Ishikawa (cell line): ENCODE measurements at regions not wholly inside any gene's neighbourhood (a gene's known extent, or its start where the extent isn't known, plus 50 kb on each side); places are given as distances from the start of the nearest gene placed in this dataset.

Experiments used
- CEBPB ChIP-seq: IDR thresholded peaks from 2 replicates; pipeline ENCODE4 v1.6.1; 2012
- CREB1 ChIP-seq: IDR thresholded peaks from 2 replicates; pipeline ENCODE4 v1.6.1; 2012; ENCODE audit warnings: low read depth
- EGR1 ChIP-seq: IDR thresholded peaks from 2 replicates; pipeline ENCODE4 v1.6.1; 2012
- EP300 ChIP-seq: IDR thresholded peaks from 2 replicates; pipeline ENCODE4 v1.6.1; 2012; ENCODE audit warnings: borderline replicate concordance
- FOXM1 ChIP-seq: IDR thresholded peaks from 2 replicates; pipeline ENCODE4 v1.6.1; 2012; ENCODE audit warnings: low read depth, borderline replicate concordance
- NFIC ChIP-seq: IDR thresholded peaks from 2 replicates; pipeline ENCODE4 v1.6.1; 2012
- RAD21 ChIP-seq: IDR thresholded peaks from 2 replicates; pipeline ENCODE4 v1.6.1; 2012; ENCODE audit warnings: low read depth
- TAF1 ChIP-seq: IDR thresholded peaks from 2 replicates; pipeline ENCODE4 v1.6.1; 2012; ENCODE audit warnings: low read depth, mild to moderate bottlenecking
- TCF12 ChIP-seq: IDR thresholded peaks from 2 replicates; pipeline ENCODE4 v1.6.1; 2012; ENCODE audit warnings: low read depth
- TEAD4 ChIP-seq: IDR thresholded peaks from 2 replicates; pipeline ENCODE4 v1.6.1; 2012
- YY1 ChIP-seq: IDR thresholded peaks from 2 replicates; pipeline ENCODE4 v1.6.1; 2012; ENCODE audit warnings: low read depth
- ZBTB7A ChIP-seq: IDR thresholded peaks from 2 replicates; pipeline ENCODE4 v1.6.1; 2012; ENCODE audit warnings: low read depth
- TF ChIP-seq, protein P1 (sequence below): IDR thresholded peaks from 2 replicates; pipeline ENCODE4 v1.6.1; 2012
- TF ChIP-seq, protein P2 (sequence below): IDR thresholded peaks from 2 replicates; pipeline ENCODE4 v1.6.1; 2012
- TF ChIP-seq, protein P3 (sequence below): IDR thresholded peaks from 2 replicates; pipeline ENCODE4 v1.6.1; 2012; ENCODE audit warnings: low read depth, mild to moderate bottlenecking

DNA sequence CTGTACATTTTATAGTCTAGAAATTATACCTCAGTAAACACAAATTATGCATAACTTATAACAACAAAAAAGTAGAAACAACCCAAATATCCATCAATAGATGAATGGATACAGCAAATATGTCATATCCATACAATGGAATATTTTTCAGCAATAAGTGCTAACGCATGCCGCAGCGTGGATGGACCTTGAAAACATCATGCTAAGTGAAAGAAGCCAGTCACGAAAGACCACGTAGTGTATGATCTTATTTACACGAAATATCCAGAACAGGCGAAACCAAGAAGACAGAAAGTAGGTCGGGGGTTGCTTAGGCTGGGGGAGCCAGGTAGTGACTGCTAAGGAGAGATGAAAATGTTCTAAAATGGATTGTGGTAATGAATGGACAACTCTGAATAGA is 167.1 kb upstream of the MYCN start:
- no peak for TF ChIP-seq ZBTB7A
- no peak for TF ChIP-seq FOXM1
- no peak for TF ChIP-seq NFIC
- TF ChIP-seq RAD21, result no peak
- TF ChIP-seq, protein P1, sequence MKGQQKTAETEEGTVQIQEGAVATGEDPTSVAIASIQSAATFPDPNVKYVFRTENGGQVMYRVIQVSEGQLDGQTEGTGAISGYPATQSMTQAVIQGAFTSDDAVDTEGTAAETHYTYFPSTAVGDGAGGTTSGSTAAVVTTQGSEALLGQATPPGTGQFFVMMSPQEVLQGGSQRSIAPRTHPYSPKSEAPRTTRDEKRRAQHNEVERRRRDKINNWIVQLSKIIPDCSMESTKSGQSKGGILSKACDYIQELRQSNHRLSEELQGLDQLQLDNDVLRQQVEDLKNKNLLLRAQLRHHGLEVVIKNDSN, result no peak
- no peak for TF ChIP-seq TEAD4
- TF ChIP-seq, protein P2, sequence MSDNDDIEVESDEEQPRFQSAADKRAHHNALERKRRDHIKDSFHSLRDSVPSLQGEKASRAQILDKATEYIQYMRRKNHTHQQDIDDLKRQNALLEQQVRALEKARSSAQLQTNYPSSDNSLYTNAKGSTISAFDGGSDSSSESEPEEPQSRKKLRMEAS, result no peak

DNA sequence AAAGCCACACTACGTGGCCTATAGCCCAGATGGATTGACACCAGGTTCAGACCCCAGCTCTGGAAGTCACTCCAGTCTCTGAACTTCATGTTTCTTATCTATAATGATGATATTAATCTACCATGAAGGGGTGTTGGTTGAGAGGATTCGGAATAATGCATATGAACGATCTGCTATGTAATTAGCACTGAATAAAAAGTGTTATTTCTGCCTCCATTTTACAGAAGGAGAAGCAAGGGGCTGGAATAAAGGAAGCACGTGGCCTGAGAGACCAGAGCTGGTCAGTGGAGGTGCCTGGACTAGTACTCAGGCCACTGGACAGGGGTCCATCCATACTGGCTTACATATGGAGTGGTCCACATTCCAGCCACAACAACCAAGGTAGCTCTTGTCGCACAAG is 166.5 kb upstream of the MYCN start:
- TF ChIP-seq TEAD4 (no peak), CREB1 (no peak), CEBPB (no peak), TAF1 (no peak), TCF12 (no peak), EP300 (no peak), EGR1 (no peak), YY1 (no peak), RAD21 (no peak), NFIC (no peak), FOXM1 (no peak), ZBTB7A (no peak)
- TF ChIP-seq, protein P3, sequence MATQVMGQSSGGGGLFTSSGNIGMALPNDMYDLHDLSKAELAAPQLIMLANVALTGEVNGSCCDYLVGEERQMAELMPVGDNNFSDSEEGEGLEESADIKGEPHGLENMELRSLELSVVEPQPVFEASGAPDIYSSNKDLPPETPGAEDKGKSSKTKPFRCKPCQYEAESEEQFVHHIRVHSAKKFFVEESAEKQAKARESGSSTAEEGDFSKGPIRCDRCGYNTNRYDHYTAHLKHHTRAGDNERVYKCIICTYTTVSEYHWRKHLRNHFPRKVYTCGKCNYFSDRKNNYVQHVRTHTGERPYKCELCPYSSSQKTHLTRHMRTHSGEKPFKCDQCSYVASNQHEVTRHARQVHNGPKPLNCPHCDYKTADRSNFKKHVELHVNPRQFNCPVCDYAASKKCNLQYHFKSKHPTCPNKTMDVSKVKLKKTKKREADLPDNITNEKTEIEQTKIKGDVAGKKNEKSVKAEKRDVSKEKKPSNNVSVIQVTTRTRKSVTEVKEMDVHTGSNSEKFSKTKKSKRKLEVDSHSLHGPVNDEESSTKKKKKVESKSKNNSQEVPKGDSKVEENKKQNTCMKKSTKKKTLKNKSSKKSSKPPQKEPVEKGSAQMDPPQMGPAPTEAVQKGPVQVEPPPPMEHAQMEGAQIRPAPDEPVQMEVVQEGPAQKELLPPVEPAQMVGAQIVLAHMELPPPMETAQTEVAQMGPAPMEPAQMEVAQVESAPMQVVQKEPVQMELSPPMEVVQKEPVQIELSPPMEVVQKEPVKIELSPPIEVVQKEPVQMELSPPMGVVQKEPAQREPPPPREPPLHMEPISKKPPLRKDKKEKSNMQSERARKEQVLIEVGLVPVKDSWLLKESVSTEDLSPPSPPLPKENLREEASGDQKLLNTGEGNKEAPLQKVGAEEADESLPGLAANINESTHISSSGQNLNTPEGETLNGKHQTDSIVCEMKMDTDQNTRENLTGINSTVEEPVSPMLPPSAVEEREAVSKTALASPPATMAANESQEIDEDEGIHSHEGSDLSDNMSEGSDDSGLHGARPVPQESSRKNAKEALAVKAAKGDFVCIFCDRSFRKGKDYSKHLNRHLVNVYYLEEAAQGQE, result no peak
- TF ChIP-seq, protein P2, result no peak
- TF ChIP-seq, protein P1, result no peak

DNA sequence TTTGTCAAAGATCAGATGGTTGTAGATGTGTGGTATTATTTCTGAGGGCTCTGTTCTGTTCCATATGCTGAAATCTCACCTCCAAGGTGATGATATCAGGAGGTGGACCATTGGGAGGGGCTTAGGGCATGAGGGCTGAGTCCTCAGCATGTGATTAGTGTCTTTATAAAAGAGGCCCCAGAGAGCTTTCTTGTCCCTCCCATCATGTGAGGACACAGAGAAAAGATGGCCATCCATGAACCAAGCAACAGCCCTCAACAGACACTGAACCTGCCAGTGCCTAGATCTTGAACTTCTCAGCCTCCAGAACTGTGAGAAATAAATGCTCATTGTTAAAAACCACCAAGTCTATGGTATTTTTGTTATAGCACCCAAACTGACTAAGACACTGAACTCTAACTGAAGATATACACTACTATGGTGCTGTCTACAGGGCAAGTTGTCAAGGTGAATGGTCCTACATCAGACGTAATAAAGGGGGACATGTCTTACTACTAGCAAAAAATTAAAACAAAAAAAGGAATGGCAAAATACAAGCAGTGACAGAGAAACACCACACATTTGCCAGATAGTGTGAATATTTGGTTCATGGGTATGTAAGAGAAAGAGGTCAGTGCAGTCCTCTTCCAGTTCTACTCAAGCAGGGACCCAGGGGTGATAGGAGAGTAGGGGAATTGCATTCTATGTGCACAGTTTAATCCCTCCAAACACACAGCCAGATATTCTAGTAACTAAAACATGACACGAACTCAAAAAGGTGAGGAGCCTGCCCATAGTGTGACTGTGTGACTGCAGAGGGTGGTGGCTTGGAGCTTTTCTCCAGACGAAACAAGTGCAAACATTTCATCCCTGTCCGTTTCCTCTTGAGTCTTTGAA is 164.4 kb upstream of the MYCN start:
- TF ChIP-seq, protein P3, result no peak
- TF ChIP-seq NFIC (no peak), CREB1 (no peak), ZBTB7A (no peak), EGR1 (no peak), TEAD4 (no peak)

DNA sequence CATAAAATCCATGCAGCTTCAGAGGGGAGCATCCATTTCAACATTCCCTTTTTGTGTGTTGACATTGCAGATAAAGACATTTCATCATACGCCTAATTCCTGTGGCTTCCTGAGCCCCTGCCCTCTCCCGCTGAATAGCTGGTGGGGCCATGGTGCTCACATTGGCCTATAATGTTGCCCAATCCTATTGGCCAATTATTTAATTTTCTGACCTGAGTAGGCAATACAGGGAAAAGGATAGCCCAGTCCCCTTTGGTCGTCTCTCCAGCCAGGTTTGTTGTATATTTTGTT is 163.8 kb upstream of the MYCN start:
- TF ChIP-seq EGR1 (no peak), NFIC (no peak)
- TF ChIP-seq, protein P1, result no peak

DNA sequence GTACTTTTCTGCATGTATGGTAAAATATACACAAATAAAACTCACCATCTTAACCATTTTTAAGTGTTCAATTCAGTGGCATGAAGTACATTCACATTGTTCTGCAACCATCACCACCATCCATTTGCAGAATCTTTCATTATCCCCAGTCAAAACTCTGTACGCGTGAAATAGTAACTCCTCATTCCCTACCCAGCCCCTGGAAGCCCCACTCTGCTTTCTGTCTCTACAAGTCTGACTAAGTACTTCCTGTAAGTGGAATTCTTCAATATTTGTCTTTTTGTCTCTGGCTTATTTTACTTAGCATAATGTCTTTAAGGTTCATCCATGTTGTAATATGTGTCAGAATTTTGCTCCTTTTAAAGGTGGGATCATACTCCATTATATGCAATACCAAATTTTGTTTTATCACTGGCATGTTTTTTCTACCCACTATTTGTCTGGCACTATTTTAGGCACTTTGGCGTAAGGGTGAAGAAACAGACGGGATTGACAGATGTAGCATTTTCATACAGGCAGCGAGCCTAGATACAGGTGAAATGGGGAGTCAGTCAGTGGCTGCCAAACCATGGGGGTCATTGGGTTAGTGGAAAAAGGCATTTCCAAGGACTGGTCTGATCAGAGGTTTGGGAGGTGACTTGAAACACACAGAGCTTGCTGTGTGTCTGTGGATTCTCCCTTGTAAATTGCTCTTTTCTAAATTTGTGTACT is 163.2 kb upstream of the MYCN start:
- TF ChIP-seq CREB1, result no peak
- no peak for TF ChIP-seq TEAD4

DNA sequence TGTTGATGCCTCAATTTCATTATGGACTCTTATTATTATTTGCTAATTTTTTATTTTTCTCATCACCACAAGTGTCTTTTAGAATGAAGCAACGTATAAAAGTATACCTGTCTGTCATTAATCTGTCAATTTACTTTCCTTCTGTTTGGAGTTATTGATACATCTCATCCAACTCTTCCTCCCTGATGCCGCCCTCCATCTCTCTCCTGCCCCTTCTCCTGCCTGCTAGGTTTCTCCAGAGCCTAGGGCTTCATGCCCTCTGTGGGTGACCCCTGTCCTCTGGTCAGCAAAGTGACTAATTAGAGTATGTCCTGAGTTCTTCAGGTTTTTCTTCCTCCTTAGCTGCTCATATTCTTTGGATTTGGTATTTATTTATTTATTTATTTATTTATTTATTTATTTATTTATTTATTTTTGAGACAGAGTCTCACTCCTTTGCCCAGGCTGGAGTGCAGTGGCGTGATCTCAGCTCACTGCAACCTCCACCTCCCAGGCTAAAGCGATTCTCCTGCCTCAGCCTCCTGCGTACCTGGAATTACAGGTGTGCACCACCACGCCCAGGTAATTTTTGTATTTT is 162.5 kb upstream of the MYCN start:
- no peak for TF ChIP-seq EP300
- no peak for TF ChIP-seq TAF1
- TF ChIP-seq RAD21, result no peak
